KG1 (cell line): ENCODE measurements at regions not wholly inside any gene's neighbourhood (a gene's known extent, or its start where the extent isn't known, plus 50 kb on each side); places are given as distances from the start of the nearest gene placed in this dataset.
A peak's percentile ranks its signal among the peaks of the same experiment; 100 is the strongest.

Experiments
- DNase-seq: peaks from one replicate; lab custom pipeline; 2025; lab: John Stamatoyannopoulos, UW

DNA sequence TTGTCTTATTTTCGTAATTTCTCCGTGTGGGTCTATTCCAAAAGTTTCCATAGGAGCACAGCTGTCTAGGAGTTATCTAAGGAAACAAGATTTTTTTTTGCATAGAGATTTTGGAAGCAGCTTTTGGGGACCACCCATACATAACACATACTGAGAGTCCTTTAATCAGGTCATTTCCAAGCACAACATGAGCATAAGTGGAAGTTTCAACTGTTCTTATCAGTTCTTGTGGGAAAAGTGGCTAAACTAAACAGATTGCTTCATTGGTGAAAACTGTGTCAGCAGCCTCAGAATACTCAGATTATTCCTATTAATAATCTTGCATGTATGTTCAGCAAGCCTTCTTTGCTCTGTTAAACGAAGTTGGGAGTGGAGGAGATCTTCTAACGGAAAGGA is 153.6 kb upstream of the TYRP1 start:
- no peak for DNase-seq

DNA sequence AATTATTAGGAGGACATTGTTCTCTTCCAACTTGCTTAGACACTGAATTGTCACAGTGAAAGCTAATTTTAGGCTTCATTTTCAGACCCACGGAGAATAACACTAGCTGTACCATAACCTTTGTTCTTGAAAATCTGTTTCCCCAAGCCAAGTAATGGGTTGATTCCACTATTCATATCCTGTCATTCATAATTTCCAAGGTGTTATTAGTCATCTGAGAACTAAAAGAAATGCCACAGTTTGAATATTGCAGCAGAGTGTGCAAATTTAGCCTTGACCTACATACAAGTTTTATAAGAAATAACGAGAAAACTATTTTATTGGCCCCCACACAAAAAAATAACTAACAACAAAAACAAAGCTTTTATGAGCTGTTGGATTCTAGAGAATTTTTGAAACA is 148.5 kb upstream of the TYRP1 start:
- no peak for DNase-seq

- DNase-seq: no peak
Observed at GRCh38 chr9:12554636-12555035, 138.5 kb upstream of the TYRP1 start.

DNA sequence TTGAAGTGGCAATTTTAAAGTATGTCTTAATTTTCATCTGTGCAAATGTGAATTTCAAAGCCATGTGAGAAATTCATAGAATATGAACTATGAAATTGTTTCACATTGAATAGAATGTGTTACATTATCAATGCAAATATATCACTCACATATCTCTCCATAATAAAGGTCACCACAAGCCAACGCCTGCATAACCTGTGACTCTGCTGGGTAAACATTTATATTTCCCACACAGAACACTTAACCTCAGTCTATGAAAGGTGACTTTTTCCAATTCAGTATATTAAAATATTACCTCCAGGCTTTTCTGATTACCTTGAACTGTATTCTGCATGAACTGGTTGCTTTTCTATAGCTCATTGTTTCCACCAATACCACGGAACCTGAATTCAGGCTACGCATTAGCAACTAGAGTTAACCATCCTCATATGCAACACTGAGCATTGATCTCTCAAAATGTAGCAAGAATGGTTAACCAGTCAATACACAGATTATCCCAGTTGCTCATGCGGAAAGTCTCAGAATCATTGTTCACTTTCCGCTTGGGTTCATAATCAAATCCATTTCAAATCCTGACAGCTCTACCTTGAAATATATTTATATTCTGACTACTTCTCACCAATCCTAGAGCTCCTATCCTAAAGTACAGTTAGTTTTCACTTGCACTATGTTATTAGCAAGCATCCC is 126.6 kb upstream of the TYRP1 start:
- no peak for DNase-seq

GRCh38 chr9:12584656-12585522 is 108.3 kb upstream of the TYRP1 start:
- DNase-seq: no peak

- DNase-seq: no peak
Observed at GRCh38 chr9:12595400-12595799, 97.8 kb upstream of the TYRP1 start.

DNA sequence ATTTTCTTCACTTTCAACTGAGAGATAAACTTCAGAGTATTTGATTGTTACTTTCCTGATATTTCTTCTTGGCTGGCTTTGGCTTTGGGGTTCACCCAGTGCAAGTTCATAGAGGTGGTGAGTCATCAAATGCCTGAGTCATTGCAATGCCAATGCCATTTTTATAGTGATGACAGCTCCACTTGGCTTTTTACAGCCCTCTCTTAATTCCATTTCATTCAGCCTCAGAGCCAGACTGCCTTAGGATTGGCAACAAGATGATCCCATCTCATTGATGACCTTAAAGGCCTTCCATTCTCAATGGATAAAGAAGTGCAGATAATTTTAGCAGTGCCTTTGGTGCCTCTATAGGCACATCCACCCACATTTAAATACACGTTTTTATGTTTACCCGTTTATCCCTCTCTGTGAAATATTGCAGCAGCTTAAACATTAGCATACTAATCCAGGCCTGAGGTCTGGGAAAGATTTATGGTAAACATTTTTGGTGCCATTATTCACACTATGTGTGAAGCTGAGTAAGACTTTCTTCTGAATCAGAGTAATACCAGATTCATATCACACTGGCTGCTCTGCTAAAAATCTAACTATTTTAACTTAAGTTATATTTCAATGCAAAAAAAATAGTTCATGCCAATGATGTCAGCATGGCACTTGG is 88.9 kb upstream of the TYRP1 start:
- DNase-seq: no peak

- no peak for DNase-seq
Observed at GRCh38 chr9:12612211-12612770, 80.9 kb upstream of the TYRP1 start.

DNA sequence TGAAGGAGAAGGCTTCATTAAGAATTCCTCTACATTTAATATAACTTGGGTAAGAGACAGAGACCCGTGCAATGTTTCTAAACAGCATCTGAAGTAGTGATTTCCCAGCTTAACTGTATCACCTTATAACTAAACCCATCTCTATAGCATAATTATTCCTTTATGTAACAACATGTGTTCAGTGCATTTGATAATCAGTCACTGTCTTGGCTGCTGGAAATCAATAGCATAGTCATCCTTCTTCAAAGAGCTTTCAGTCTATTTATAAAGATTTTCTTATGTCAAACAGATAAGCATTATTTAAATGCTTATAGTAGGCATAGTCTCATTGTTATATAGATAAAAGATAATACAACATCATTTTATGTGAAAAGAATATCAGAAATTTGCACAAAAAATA is 80.1 kb upstream of the TYRP1 start:
- DNase-seq: no peak

DNA sequence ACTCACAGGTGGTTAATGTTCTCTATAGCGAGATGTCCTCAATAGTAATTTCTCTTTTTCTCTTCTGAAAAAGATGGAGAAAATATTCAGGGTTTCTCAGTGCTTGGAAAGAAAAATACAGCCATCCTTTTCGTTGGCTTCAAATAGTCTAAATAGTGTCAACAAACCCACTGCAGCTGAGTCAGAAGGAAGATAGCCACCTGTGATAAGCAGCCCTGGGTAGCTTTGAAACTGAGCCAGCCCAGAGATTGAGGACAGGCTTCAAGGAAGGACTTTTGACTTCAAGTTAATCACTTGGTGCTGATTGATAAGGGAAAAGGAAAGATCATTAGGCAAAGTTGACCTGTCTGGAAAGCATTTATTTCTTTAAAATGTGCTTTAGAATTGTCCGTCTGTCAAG is 78.7 kb upstream of the TYRP1 start:
- no peak for DNase-seq

GRCh38 chr9:12618956-12619355 is 74.2 kb upstream of the TYRP1 start:
- no peak for DNase-seq

GRCh38 chr9:12625844-12626243 is 67.3 kb upstream of the TYRP1 start:
- DNase-seq: no peak

DNA sequence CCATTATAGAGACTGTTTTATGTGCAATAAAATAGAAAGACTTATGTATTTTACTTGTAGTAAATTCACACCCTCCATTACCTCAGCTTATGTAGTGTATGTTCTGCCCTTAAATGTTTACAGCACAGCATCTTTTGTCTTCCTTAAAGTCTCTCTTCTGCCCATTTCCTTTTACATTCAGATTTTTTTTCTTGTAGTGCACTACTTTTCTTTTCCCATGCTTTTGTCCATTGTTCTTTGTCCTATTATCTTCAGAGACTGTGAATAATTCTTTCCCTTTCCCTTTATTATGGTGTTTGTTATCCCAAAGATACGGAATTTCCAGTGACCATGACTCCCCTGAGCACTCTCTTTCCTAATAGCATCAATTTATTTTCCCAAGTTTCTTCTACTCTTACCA is 66.1 kb upstream of the TYRP1 start:
- DNase-seq: no peak

DNA sequence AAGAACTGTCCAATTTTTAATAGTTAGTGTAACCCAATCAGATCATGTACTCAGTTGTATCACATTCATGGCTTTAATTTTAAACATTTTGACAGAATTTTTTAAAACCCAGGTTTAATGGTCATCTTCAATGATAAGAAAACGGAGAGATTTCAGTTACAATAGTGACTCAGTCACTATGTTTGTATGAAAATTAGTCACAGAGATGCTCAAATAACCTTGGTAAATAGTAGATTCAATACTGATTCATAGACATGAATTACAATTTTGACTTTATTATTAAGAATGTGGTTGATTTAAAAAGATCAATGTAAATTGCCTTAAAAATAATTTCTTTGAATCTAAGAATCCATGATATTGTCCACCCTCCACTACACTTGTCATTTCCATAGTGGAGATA is 64.6 kb upstream of the TYRP1 start:
- no peak for DNase-seq

DNA sequence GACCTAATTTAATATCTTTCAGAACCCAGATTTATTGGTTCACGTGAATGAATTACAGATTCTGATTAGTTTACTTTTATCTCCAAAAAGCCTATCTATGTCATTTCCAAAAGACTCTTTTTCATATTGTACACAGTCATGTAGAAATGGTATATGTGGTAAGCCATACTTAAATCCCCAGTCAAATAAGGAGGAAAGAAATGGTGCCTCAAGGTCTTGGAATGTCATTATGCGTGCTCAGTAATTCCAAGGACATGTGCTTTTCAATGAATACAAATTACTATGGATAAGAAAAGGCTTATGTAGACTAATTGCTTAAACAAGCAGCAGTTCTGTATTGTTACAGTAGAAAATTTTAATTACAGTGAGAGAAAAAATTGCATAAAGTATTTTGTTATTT is 64.1 kb upstream of the TYRP1 start:
- no peak for DNase-seq

GRCh38 chr9:12631866-12632265 is 61.3 kb upstream of the TYRP1 start:
- no peak for DNase-seq

- no peak for DNase-seq
Observed at GRCh38 chr9:12633016-12633765, 60.0 kb upstream of the TYRP1 start.

GRCh38 chr9:12640016-12640587 is 53.1 kb upstream of the TYRP1 start:
- peak; percentile 6 for DNase-seq

DNA sequence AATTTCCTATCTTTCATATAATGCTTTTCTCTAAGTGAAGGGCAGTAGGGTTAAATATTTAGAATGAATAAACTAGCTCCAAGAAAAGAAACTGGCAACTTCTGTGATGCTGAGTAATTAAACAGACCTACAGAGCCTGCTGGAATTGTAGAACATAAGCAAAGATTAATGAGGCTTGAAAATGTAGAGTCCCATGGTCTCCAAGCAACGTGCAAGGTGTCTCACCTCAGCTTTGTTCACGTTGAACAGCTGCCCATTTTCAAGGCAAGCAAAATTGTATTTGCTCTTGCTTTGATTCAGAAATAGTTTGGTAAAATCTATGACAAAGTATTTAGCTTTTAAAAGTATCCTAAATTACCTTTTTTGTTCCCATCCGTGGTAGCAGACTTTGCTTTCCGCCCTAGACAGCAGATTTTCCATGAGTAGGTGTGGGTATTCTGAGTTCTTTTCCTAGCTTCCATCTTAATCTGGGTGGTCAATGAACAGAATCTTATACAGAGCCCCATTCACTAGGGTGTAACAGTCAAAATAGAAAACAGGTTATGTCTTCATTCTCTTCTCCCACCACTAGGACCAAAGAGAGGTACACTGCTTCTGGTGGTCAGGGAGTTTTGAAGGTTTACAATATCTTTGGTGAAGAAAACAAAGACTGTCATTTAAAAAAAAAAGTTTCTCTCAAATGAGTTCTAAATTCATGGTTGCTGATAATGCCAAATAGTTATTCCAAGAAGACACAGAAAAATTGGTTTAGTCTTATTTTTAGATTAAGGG is 52.1 kb upstream of the TYRP1 start:
- no peak for DNase-seq
